HG03095 (cell line): ENCODE measurements at regions not wholly inside any gene's neighbourhood (a gene's known extent, or its start where the extent isn't known, plus 50 kb on each side); places are given as distances from the start of the nearest gene placed in this dataset.

Experiments used
- ATAC-seq: cut with Tn5 transposase; IDR thresholded peaks from one replicate; pipeline ENCODE4 v1.9.1; 2021; ENCODE audit warnings: moderate library complexity; ENCODE audit not compliant: unreplicated experiment

DNA sequence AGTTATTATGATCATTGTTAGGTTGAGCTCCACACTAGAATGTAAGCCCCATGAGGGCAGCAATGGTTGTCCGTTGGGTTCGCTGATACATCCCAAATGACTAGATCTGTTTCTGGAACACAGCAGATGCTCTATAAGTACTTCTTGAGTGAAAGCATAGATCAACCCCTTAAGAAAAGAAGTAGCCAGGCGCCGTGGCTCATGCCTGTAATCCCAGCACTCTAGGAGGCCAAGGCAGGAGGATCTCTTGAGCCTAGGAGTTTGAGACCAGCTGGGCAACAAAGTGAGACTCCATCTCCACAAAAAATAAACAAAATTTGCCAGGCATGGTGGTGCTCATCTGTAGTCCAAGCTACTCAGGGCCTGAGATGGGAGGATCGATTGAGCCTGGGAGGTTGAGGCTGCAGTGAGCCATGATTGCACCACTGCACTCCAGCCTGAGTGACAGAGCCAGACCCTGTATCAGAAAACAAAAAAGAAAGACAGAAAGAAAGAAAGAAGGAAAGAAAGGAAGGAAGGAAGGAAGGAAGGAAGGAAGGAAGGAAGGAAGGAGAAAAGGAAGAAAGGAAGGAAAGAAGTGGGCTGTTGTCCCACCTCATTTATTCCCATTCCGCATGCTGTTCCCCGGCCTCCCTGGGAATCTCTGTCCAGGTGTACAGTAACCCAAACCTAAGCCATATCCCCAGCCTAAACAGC lies 54.4 kb upstream of the RPL38 start:
- no peak for ATAC-seq

- no peak for ATAC-seq
Observed at GRCh38 chr17:74149597-74150427, 53.7 kb upstream of the RPL38 start.

DNA sequence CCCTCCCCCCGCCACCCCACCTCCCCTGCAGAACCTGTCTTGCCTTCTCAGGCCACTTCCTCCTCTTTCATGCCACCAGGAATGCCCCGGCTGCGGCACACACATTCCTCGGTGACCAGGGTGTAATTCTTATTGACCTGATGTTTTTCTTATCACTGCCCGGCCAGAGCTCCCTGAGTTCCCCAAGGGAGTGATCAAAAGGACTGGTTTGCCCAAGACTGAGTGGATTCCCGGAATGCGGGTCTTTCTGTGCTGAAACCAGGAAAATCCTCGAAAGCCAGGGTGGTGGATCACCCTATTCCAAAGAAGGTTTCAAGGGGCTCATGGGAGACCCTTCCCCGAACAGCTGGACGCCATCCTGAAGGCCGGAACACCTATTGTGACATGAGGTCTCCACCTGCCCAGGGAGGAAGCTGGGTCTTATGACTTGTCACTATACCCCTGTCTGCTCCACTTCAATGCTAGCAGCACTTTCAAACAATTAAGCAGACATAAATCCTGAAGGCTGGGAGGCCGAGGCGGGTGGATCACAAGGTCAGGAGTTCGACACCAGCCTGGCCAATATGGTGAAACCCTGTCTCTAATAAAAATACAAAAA lies 53.0 kb upstream of the RPL38 start:
- ATAC-seq: no peak

DNA sequence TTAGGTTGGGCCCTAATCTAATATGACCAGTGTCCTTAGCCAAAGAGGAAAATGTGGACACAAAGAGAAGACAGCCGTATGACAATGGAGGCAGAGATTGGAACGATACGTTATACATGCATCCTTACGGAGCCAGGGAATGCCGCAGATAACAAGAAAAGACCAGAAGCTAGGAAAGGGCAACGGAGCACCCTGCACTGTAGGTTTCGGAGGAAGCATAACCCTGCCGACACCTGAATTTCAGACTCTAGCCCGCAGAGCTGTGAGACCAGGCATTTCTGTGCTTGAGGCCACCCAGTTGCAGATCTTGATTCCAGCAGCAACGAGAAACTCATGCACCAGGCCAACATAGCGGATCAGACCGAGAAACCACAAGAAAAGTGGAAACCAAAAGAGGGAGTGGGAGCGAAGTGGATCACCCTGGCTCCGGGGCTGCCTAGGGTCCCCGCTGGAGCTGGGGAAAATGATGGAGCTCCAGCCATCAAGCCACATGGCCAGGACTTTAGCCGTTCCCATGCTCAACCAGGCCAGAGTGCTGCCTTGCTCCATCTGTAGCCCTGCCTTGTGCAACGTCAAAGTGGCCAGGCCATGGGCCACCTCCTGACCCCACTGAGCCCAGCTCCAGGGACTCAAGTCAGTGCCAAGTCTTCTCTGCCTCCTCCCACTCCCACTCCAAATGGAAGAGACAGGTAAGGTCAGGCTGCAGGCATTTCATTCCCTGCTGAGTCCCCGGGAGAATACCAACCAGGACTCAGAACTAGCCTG lies 51.7 kb upstream of the RPL38 start:
- ATAC-seq: no peak

GRCh38 chr17:74152591-74153455 lies 50.7 kb upstream of the RPL38 start:
- no peak for ATAC-seq

- no peak for ATAC-seq
Observed at GRCh38 chr17:74153456-74153810, 50.0 kb upstream of the RPL38 start.
